ENCODE measurements at regions not wholly inside any gene's neighbourhood (a gene's known extent, or its start where the extent isn't known, plus 50 kb on each side); places are given as distances from the start of the nearest gene placed in this dataset.

- no peak for DNase-seq (ENCODE audit: extremely low spot score)
- CTCF ChIA-PET, result no interaction called here
- no peak for TF ChIP-seq CTCF (IDR thresholded peaks at IDR 0.05; ENCODE audit: control extremely low read depth, extremely low read depth, low read depth, missing control alignments)
- POLR2A ChIA-PET, result no interaction called here
These were observed 269.5 kb downstream of the AUH start for GRCh38 chr9:91092214-91092613.

GRCh38 chr9:91094324-91095088 is 267.2 kb downstream of the AUH start:
- POLR2A ChIA-PET, result no interaction called here

GRCh38 chr9:91098203-91098850 is 263.4 kb downstream of the AUH start:
- DNase-seq (ENCODE audit: extremely low spot score), result no peak
- TF ChIP-seq CTCF (IDR thresholded peaks at IDR 0.05; ENCODE audit: control extremely low read depth, extremely low read depth, low read depth, missing control alignments), result no peak
- ChIA-PET CTCF (interaction anchor here (1.1 to 1.2 kb wide), 2 partner anchors 68 to 183 kb away, joined by 3 read pairs; no protein-coding TSS in a partner anchor), POLR2A (no interaction called here)

More at GRCh38 chr9:91094324-91095088, 267.2 kb downstream of the AUH start:
- no peak for DNase-seq (ENCODE audit: extremely low spot score)
- no peak for TF ChIP-seq CTCF (IDR thresholded peaks at IDR 0.05; ENCODE audit: control extremely low read depth, extremely low read depth, low read depth, missing control alignments)
- CTCF ChIA-PET, result interaction anchor here (1.5 kb wide), 1 partner anchor 331 kb away, joined by 4 read pairs; no protein-coding TSS in a partner anchor

- ChIA-PET POLR2A (no interaction called here), CTCF (interaction anchor here (0.8 to 1.7 kb wide), 5 partner anchors 10 to 339 kb away, joined by 3 to 7 read pairs (median 3); no protein-coding TSS in a partner anchor)
- TF ChIP-seq CTCF (IDR thresholded peaks at IDR 0.05; ENCODE audit: control extremely low read depth, extremely low read depth, low read depth, missing control alignments), result no peak
- DNase-seq (ENCODE audit: extremely low spot score), result no peak
These were observed 262.3 kb downstream of the AUH start for GRCh38 chr9:91099436-91099835.

GRCh38 chr9:91100878-91101450 is 260.8 kb downstream of the AUH start:
- CTCF ChIA-PET, result interaction anchor here (0.9 to 1.7 kb wide), 2 partner anchors 11 to 12 kb away, joined by 3 to 7 read pairs; no protein-coding TSS in a partner anchor

More at GRCh38 chr9:91100878-91101450, 260.8 kb downstream of the AUH start:
- no peak for TF ChIP-seq CTCF (IDR thresholded peaks at IDR 0.05; ENCODE audit: control extremely low read depth, extremely low read depth, low read depth, missing control alignments)
- no peak for DNase-seq (ENCODE audit: extremely low spot score)
- POLR2A ChIA-PET, result no interaction called here

Measured in GM10248 (cell line).